Adrenal gland (tissue), 5 donors: ENCODE measurements at regions not wholly inside any gene's neighbourhood (a gene's known extent, or its start where the extent isn't known, plus 50 kb on each side); places are given as distances from the start of the nearest gene placed in this dataset.

ENCODE experiments used
- CTCF ChIP-seq, 6 experiments: fragments of 450-650 bp in 4 of 6; fragments of 200-600 bp in 2 of 6; sonication (generic) in 1 of 6; IDR thresholded peaks; 1 replicate in 5 of 6; 2 replicates in 1 of 6; pipeline versions ENCODE4 v1.5.1 to v1.8.0; 2016 to 2021; ENCODE audit warnings: antibody characterized with exemption in 6 of 6, mild to moderate bottlenecking in 2 of 6, moderate library complexity in 1 of 6
- POLR2A ChIP-seq, 2 donors: fragments of 450-650 bp; IDR thresholded peaks; one replicate each; pipeline ENCODE4 v1.6.1; 2017; ENCODE audit warnings: antibody characterized with exemption in 2 of 2, mild to moderate bottlenecking in 2 of 2, moderate library complexity in 1 of 2
- donor health status: DM: no; HTN: no; CAD: no.

DNA sequence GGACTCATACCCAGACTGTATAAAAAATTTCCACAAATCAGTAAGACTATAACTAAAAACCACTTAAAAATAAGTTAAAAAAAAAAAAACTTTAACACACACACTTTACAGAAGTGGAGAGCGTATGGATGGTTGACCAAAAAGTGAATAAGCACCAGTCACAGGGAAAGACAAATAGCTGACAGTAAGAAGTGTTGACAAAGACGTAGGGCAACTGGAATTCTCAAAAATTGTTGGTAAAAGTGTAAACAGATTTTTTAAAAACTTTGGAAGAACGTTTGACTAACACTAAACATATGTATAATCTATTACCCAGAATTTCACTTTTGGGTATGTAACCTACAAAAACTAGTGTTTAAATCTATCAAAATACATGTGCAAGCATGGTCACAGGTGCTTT, 73.7 kb downstream of the TMEM212 start:
- no peak for TF ChIP-seq CTCF (IDR thresholded peaks at IDR 0.05)
- TF ChIP-seq POLR2A (IDR thresholded peaks at IDR 0.05), result no peak
